ENCODE measurements at regions not wholly inside any gene's neighbourhood (a gene's known extent, or its start where the extent isn't known, plus 50 kb on each side); places are given as distances from the start of the nearest gene placed in this dataset.

GRCh38 chr2:42108852-42109251 is 60.3 kb upstream of the EML4 start:
- intact Hi-C loops (cut with micrococcal nuclease): loop anchor here (10.0 kb wide), 1 partner anchor 706 kb away; no protein-coding TSS in a partner anchor
- DNase-seq: no peak
- CTCF ChIA-PET: no interaction called here
- H3K4me3 Mint-ChIP-seq: no peak overlapping the region
- H3K36me3 Mint-ChIP-seq (ENCODE audit: low read depth): no peaks in the 10 kb centered on the region
- no peaks in the 10 kb centered on the region for H3K9me3 Mint-ChIP-seq
- no peaks in the 10 kb centered on the region for H3K27me3 Mint-ChIP-seq (ENCODE audit: low read depth)
- no peak overlapping the region for H3K27ac Mint-ChIP-seq
- peaks cover 27% of the 10 kb centered on the region for H3K4me1 Mint-ChIP-seq (ENCODE audit: low read depth)

- no peak for DNase-seq
- no peak overlapping the region for H3K27ac Mint-ChIP-seq
- H3K9me3 Mint-ChIP-seq: no peaks in the 10 kb centered on the region
- H3K4me1 Mint-ChIP-seq (ENCODE audit: low read depth): peaks cover 28% of the 10 kb centered on the region
- H3K4me3 Mint-ChIP-seq: no peak overlapping the region
- intact Hi-C loops (cut with micrococcal nuclease): loop anchor here (10.0 kb wide), 1 partner anchor 705 kb away; no protein-coding TSS in a partner anchor
- H3K27me3 Mint-ChIP-seq (ENCODE audit: low read depth): no peaks in the 10 kb centered on the region
- H3K36me3 Mint-ChIP-seq (ENCODE audit: low read depth): no peaks in the 10 kb centered on the region
- CTCF ChIA-PET: interaction anchor here (1.0 kb wide), 1 partner anchor 14 kb away, joined by 5 read pairs; no protein-coding TSS in a partner anchor
Observed at GRCh38 chr2:42109959-42110640, 59.1 kb upstream of the EML4 start.

DNA sequence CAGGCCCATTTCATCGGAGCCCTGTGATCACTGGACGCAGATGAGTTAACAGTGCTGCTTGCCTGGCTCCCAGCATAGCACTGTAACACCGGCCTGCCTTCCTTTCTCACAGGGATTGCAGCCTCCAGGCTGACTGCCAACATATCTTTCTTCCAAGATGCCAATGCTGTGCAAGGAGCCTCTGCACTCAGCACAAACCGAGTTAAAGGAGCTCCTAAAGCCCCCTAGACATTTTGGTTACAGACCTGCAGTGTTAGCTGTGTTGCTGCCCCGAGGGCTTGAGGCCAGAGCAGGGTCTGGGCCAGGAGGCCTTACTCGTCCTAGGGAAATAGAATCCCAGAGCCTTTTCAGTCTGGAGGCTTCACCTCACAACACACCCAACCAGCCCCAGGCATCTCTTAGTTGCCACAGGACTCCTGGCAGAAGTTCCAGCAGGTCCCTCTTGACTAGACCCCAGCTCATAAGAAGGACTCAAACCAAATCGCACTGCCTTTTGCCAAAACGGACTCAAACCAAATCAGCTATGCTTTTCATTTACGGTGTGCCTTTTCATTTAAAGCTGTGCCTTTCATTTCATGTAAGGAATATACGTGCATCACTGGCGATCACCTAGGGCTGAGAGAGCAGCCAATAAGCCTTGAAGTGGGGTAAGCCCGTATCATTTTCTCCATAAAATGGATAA is 58.4 kb upstream of the EML4 start:
- intact Hi-C loops (cut with micrococcal nuclease): no loop called here
- Mint-ChIP-seq H3K9me3 (no peaks in the 10 kb centered on the region), H3K4me3 (no peak overlapping the region), H3K4me1 (ENCODE audit: low read depth) (peaks cover 26% of the 10 kb centered on the region), H3K36me3 (ENCODE audit: low read depth) (no peaks in the 10 kb centered on the region), H3K27me3 (ENCODE audit: low read depth) (no peaks in the 10 kb centered on the region), H3K27ac (no peak overlapping the region)
- CTCF ChIA-PET: interaction anchor here (0.6 to 1.0 kb wide), 3 partner anchors 14 to 218 kb away, joined by 3 to 5 read pairs (median 4); no protein-coding TSS in a partner anchor
- no peak for DNase-seq

DNA sequence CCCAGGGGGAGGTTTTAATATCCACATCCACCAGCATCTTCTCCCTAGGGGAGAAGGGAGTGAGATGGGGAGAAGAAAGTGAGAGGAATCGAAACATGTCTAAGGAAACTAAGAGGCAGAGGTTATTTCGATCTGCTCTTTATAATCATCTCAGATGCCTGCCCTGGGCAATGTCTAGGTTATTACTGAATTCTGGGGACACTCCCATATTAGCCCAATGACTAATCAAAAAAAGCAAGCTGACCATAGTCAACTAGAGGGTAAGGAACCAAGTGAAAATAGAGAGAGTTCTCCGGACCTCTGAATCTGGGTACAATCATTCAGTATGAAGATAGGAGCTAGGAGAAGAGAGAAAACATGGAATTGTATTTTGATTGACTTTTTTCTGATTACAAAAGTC is 56.7 kb upstream of the EML4 start:
- no peak for DNase-seq
- CTCF ChIA-PET: interaction anchor here (1.3 kb wide), 1 partner anchor 17 kb away, joined by 6 read pairs; no protein-coding TSS in a partner anchor
- no peak overlapping the region for H3K27ac Mint-ChIP-seq
- no peak overlapping the region for H3K4me3 Mint-ChIP-seq
- peaks cover 37% of the 10 kb centered on the region for H3K4me1 Mint-ChIP-seq (ENCODE audit: low read depth)
- no peaks in the 10 kb centered on the region for H3K36me3 Mint-ChIP-seq (ENCODE audit: low read depth)
- intact Hi-C loops (cut with micrococcal nuclease): no loop called here
- H3K9me3 Mint-ChIP-seq: no peaks in the 10 kb centered on the region
- no peaks in the 10 kb centered on the region for H3K27me3 Mint-ChIP-seq (ENCODE audit: low read depth)

DNA sequence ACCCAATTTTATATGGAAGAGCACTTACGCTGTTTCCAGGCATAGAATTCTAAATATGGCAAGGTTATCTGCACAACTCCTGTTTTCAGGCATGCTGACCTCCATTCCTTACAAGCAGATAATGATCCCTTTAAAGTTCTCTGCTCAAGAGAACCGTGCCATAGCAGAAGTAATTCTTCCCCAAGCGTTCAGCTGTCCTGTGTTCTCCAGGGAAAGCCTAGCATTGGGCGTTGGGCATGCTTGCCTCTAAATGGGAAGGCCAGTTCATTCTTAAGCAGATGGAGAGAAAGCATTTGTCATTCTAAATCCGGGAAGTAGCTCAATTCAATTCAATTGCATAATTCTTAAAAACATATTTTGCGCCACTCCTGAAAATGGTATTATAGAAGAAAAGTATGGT is 55.7 kb upstream of the EML4 start:
- DNase-seq: no peak
- Mint-ChIP-seq H3K4me1 (ENCODE audit: low read depth) (peaks cover 47% of the 10 kb centered on the region), H3K9me3 (no peaks in the 10 kb centered on the region), H3K4me3 (no peak overlapping the region), H3K27ac (no peak overlapping the region), H3K36me3 (ENCODE audit: low read depth) (no peaks in the 10 kb centered on the region), H3K27me3 (ENCODE audit: low read depth) (no peaks in the 10 kb centered on the region)
- intact Hi-C loops (cut with micrococcal nuclease): no loop called here
- CTCF ChIA-PET: interaction anchor here (0.8 to 1.4 kb wide), 2 partner anchors 20 to 83 kb away, joined by 3 to 5 read pairs; no protein-coding TSS in a partner anchor

GRCh38 chr2:42114091-42114490 is 55.1 kb upstream of the EML4 start:
- no peaks in the 10 kb centered on the region for H3K36me3 Mint-ChIP-seq (ENCODE audit: low read depth)
- CTCF ChIA-PET: interaction anchor here (0.8 to 2.1 kb wide), 5 partner anchors 8 to 82 kb away, joined by 3 to 5 read pairs (median 4); no protein-coding TSS in a partner anchor
- peak overlapping the region; percentile 19 for H3K27ac Mint-ChIP-seq
- DNase-seq: no peak
- no peak overlapping the region for H3K4me3 Mint-ChIP-seq
- H3K27me3 Mint-ChIP-seq (ENCODE audit: low read depth): no peaks in the 10 kb centered on the region
- intact Hi-C loops (cut with micrococcal nuclease): loop anchor here (1.0 kb wide), 2 partner anchors 8 to 10 kb away; no protein-coding TSS in a partner anchor
- H3K4me1 Mint-ChIP-seq (ENCODE audit: low read depth): peaks cover 51% of the 10 kb centered on the region
- H3K9me3 Mint-ChIP-seq: no peaks in the 10 kb centered on the region

- CTCF ChIA-PET: interaction anchor here (1.0 to 2.1 kb wide), 3 partner anchors 9 to 21 kb away, joined by 4 to 5 read pairs (median 4); no protein-coding TSS in a partner anchor
- Mint-ChIP-seq H3K9me3 (no peaks in the 10 kb centered on the region), H3K27me3 (ENCODE audit: low read depth) (no peaks in the 10 kb centered on the region), H3K4me3 (no peak overlapping the region), H3K4me1 (ENCODE audit: low read depth) (peaks cover 51% of the 10 kb centered on the region), H3K27ac (no peak overlapping the region), H3K36me3 (ENCODE audit: low read depth) (no peaks in the 10 kb centered on the region)
- intact Hi-C loops (cut with micrococcal nuclease): no loop called here
- DNase-seq: no peak
Observed at GRCh38 chr2:42115588-42115987, 53.6 kb upstream of the EML4 start.

- intact Hi-C loops (cut with micrococcal nuclease): no loop called here
- Mint-ChIP-seq H3K27ac (no peak overlapping the region), H3K27me3 (ENCODE audit: low read depth) (no peaks in the 10 kb centered on the region), H3K36me3 (ENCODE audit: low read depth) (peaks cover 4% of the 10 kb centered on the region), H3K4me3 (no peak overlapping the region), H3K4me1 (ENCODE audit: low read depth) (peaks cover 51% of the 10 kb centered on the region), H3K9me3 (no peaks in the 10 kb centered on the region)
- no peak for DNase-seq
- CTCF ChIA-PET: interaction anchor here (0.9 to 2.1 kb wide), 4 partner anchors 8 to 62 kb away, joined by 4 to 5 read pairs (median 4); no protein-coding TSS in a partner anchor
Observed at GRCh38 chr2:42116195-42117181, 52.7 kb upstream of the EML4 start.

DNA sequence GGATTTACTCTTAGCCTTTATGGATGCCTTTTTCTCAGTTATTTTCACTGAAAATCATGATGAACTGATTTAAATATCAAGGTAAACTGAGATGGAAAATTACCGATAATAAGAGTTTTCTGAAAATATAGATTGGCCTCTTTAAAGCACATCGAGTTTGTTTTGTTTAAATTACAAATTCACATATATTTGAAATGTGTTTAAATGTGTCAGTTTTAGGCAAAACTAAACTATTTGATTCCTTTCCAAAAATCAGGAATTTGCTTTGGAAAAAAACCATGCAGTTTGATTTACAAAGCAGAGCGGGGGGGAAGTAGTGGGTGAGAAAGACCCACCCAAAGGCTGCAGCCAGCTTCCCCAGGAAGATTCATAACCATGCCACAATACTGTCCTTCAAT is 52.0 kb upstream of the EML4 start:
- CTCF ChIA-PET: interaction anchor here (0.9 to 1.5 kb wide), 2 partner anchors 19 to 62 kb away, joined by 4 read pairs; no protein-coding TSS in a partner anchor
- Mint-ChIP-seq H3K27ac (no peak overlapping the region), H3K27me3 (ENCODE audit: low read depth) (no peaks in the 10 kb centered on the region), H3K9me3 (peaks cover 4% of the 10 kb centered on the region), H3K4me3 (no peak overlapping the region), H3K4me1 (ENCODE audit: low read depth) (peaks cover 50% of the 10 kb centered on the region), H3K36me3 (ENCODE audit: low read depth) (peaks cover 5% of the 10 kb centered on the region)
- no peak for DNase-seq
- intact Hi-C loops (cut with micrococcal nuclease): no loop called here

DNA sequence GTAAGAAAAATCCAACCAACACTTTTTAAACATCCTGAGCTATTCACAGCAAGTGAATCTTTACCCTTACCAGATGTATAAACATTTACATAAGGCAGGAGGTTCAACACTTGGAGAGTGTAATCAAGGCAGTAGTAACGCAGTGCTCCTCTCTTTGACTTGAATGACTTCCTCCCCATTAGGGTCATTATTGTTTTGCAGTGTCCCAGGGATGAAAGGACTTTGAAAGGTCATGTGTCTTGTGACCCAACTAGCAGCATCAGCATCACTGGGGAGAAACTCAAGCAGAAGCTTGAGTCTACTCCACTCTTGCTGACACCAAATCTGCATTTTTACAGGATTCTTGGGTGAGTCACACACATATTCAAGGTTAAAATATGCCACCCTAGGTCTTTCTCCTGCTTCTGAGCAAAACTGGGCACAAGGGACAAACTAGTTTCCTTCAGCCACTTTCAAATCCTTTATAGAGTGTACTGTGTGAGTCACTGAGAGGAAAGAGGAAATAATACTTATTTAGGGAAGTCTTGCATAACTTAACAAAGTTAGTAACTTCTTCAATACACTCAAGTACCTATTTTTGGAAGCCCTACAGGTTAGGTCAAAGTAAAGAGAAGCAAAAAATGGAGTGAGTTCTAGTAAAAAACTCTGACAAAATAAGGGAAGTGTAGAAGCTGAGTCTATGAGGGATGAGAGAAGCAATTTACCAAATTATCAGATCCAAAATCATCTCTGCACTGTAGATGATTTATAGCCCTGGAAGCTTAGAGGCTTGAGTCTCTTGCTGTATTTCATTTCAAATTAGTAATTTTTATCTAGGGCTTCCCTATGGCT is 51.0 kb upstream of the EML4 start:
- no peak overlapping the region for H3K4me3 Mint-ChIP-seq
- peaks cover 4% of the 10 kb centered on the region for H3K9me3 Mint-ChIP-seq
- DNase-seq: no peak
- intact Hi-C loops (cut with micrococcal nuclease): loop anchor here (2.0 kb wide), 1 partner anchor 15 kb away; no protein-coding TSS in a partner anchor
- CTCF ChIA-PET: interaction anchor here (0.9 to 1.1 kb wide), 3 partner anchors 17 to 61 kb away, joined by 3 to 4 read pairs (median 3); no protein-coding TSS in a partner anchor
- H3K4me1 Mint-ChIP-seq (ENCODE audit: low read depth): peaks cover 49% of the 10 kb centered on the region
- H3K27ac Mint-ChIP-seq: peak overlapping the region; percentile 63
- H3K36me3 Mint-ChIP-seq (ENCODE audit: low read depth): peaks cover 5% of the 10 kb centered on the region
- H3K27me3 Mint-ChIP-seq (ENCODE audit: low read depth): no peaks in the 10 kb centered on the region
